H9 (cell line): ENCODE measurements at regions not wholly inside any gene's neighbourhood (a gene's known extent, or its start where the extent isn't known, plus 50 kb on each side); places are given as distances from the start of the nearest gene placed in this dataset.

Source experiments
- DNase-seq: peaks from one replicate; pipeline ENCODE4 v3.0.0-alpha.2; 2017
- H2AFZ ChIP-seq: one replicate; pipeline ENCODE4 v1.6.1; 2013; ENCODE audit warnings: mild to moderate bottlenecking, low read length, control low read depth, moderate library complexity
- H2AK5ac ChIP-seq: 2 replicates; pipeline ENCODE4 v1.6.1; 2013; ENCODE audit warnings: low read length, control low read depth, mixed read lengths; ENCODE audit not compliant: insufficient read length
- H2BK120ac ChIP-seq: one replicate; pipeline ENCODE4 v1.6.1; 2013; ENCODE audit warnings: low read depth, mild to moderate bottlenecking, low read length, control low read depth, inconsistent platforms; ENCODE audit not compliant: poor library complexity, severe bottlenecking
- H2BK12ac ChIP-seq: 2 replicates; pipeline ENCODE4 v1.6.1; 2013; ENCODE audit warnings: low read length, control low read depth, mixed read lengths, low read depth; ENCODE audit not compliant: insufficient read length
- H2BK15ac ChIP-seq: 2 replicates; pipeline ENCODE4 v1.6.1; 2013; ENCODE audit warnings: low read depth, low read length, control low read depth
- H2BK20ac ChIP-seq: one replicate; pipeline ENCODE4 v1.6.1; 2013; ENCODE audit warnings: low read depth, mild to moderate bottlenecking, low read length, control low read depth, inconsistent platforms; ENCODE audit not compliant: poor library complexity, severe bottlenecking
- H2BK5ac ChIP-seq: 2 replicates; pipeline ENCODE4 v1.6.1; 2013; ENCODE audit warnings: low read length, control low read depth, mixed read lengths; ENCODE audit not compliant: insufficient read length
- H3K14ac ChIP-seq: 2 replicates; pipeline ENCODE4 v1.6.1; 2013; ENCODE audit warnings: low read length, control low read depth; ENCODE audit not compliant: insufficient read depth
- H3K18ac ChIP-seq: 2 replicates; pipeline ENCODE4 v1.6.1; 2013; ENCODE audit warnings: low read depth, mild to moderate bottlenecking, mixed read lengths, low read length, control low read depth; ENCODE audit not compliant: insufficient read length
- H3K23ac ChIP-seq: 2 replicates; pipeline ENCODE4 v1.6.1; 2013; ENCODE audit warnings: low read length, control low read depth, mixed read lengths, low read depth; ENCODE audit not compliant: insufficient read length
- H3K23me2 ChIP-seq: 2 replicates; pipeline ENCODE4 v1.6.1; 2013; ENCODE audit warnings: low read depth, mild to moderate bottlenecking, mixed read lengths, low read length, control low read depth; ENCODE audit not compliant: insufficient read length, poor library complexity, severe bottlenecking
- H3K27ac ChIP-seq: 2 replicates; pipeline ENCODE4 v1.5.1; 2013; ENCODE audit warnings: low read length, control low read depth, mixed read lengths, low read depth; ENCODE audit not compliant: insufficient read length
- H3K27me3 ChIP-seq: 2 replicates; pipeline ENCODE4 v1.6.1; 2013; ENCODE audit warnings: low read length, control low read depth, inconsistent platforms; ENCODE audit not compliant: insufficient read depth
- H3K4ac ChIP-seq: 2 replicates; pipeline ENCODE4 v1.6.1; 2013; ENCODE audit warnings: low read depth, mild to moderate bottlenecking, control low read depth, inconsistent platforms, low read length, moderate library complexity
- H3K4me1 ChIP-seq: 2 replicates; pipeline ENCODE4 v1.6.1; 2013; ENCODE audit warnings: low read length, control low read depth, inconsistent platforms; ENCODE audit not compliant: insufficient read depth
- H3K4me2 ChIP-seq: 2 replicates; pipeline ENCODE4 v1.6.1; 2013; ENCODE audit warnings: low read length, control low read depth, mixed read lengths; ENCODE audit not compliant: insufficient read length, insufficient read depth
- H3K56ac ChIP-seq: 2 replicates; pipeline ENCODE4 v1.6.1; 2013; ENCODE audit warnings: low read depth, mild to moderate bottlenecking, mixed read lengths, low read length, control low read depth; ENCODE audit not compliant: insufficient read length
- H3K79me1 ChIP-seq: 2 replicates; pipeline ENCODE4 v1.6.1; 2013; ENCODE audit warnings: low read depth, mild to moderate bottlenecking, moderate library complexity, low read length, control low read depth, inconsistent platforms; ENCODE audit not compliant: insufficient read depth, poor library complexity, severe bottlenecking
- H3K79me2 ChIP-seq: 2 replicates; pipeline ENCODE4 v1.6.1; 2013; ENCODE audit warnings: low read length, control low read depth, inconsistent platforms; ENCODE audit not compliant: insufficient read depth
- H3K9ac ChIP-seq: 2 replicates; pipeline ENCODE4 v1.6.1; 2013; ENCODE audit warnings: low read length, control low read depth, mixed read lengths; ENCODE audit not compliant: insufficient read length; ENCODE audit errors: extremely low read depth
- H3K9me3 ChIP-seq: one replicate; pipeline ENCODE4 v1.6.1; 2013; ENCODE audit warnings: low read depth, low read length, inconsistent platforms; ENCODE audit not compliant: control insufficient read depth
- H3T11ph ChIP-seq: one replicate; pipeline ENCODE4 v1.6.1; 2013; ENCODE audit warnings: mild to moderate bottlenecking, low read length, control low read depth, inconsistent platforms
- H4K20me1 ChIP-seq: one replicate; pipeline ENCODE4 v1.6.1; 2013; ENCODE audit not compliant: control insufficient read depth, insufficient read length, insufficient read depth
- H4K5ac ChIP-seq: 2 replicates; pipeline ENCODE4 v1.6.1; 2013; ENCODE audit warnings: low read depth, mild to moderate bottlenecking, mixed read lengths, low read length, control low read depth; ENCODE audit not compliant: insufficient read length
- H4K8ac ChIP-seq: replicated peaks from 2 replicates; pipeline ENCODE4 v1.6.1; 2013; ENCODE audit warnings: low read length, control low read depth, mixed read lengths, low read depth; ENCODE audit not compliant: insufficient read length
- H4K91ac ChIP-seq: 2 replicates; pipeline ENCODE4 v1.6.1; 2013; ENCODE audit warnings: low read depth, mild to moderate bottlenecking, moderate library complexity, mixed read lengths, low read length, control low read depth; ENCODE audit not compliant: insufficient read length
- H3K27ac Mint-ChIP-seq, 3 experiments: 2 replicates in 2 of 3; 3 replicates in 1 of 3; pipeline ENCODE4 v1.8.0; 2020 to 2021; ENCODE audit warnings: mixed read lengths in 3 of 3, mild to moderate bottlenecking in 1 of 3, moderate library complexity in 1 of 3
- H3K27me3 Mint-ChIP-seq: 2 replicates; pipeline ENCODE4 v1.8.0; 2021; ENCODE audit warnings: low read depth, mild to moderate bottlenecking, moderate library complexity, mixed read lengths
- H3K36me3 Mint-ChIP-seq, 3 experiments: 2 replicates in 2 of 3; 3 replicates in 1 of 3; pipeline ENCODE4 v1.8.0; 2020 to 2021; ENCODE audit warnings: low read depth in 3 of 3, mixed read lengths in 3 of 3; ENCODE audit not compliant: insufficient read depth in 1 of 3
- H3K4me1 Mint-ChIP-seq, 2 experiments: 2 replicates each; pipeline ENCODE4 v1.8.0; 2020; ENCODE audit warnings: mixed read lengths in 2 of 2
- H3K4me3 Mint-ChIP-seq, 2 experiments: 2 replicates in 1 of 2; 3 replicates in 1 of 2; pipeline ENCODE4 v1.8.0; 2020 to 2021; ENCODE audit warnings: mild to moderate bottlenecking in 2 of 2, mixed read lengths in 2 of 2, moderate library complexity in 1 of 2
- H3K9me3 Mint-ChIP-seq, 2 experiments: 2 replicates in 1 of 2; 3 replicates in 1 of 2; pipeline ENCODE4 v1.8.0; 2020; ENCODE audit warnings: mild to moderate bottlenecking in 2 of 2, mixed read lengths in 2 of 2, moderate library complexity in 1 of 2
- CTCF ChIP-seq: fragments of 200-600 bp; sonication (generic); conservative IDR thresholded peaks from 3 replicates; pipeline ENCODE4 v1.8.0; 2021; ENCODE audit warnings: antibody characterized with exemption, mild to moderate bottlenecking
- WGBS: extraction: QIAGEN DNeasy Blood & Tissue Kit; methylation state at CpG from one replicate; pipeline ENCODE4 v1.1.7; 2013; ENCODE audit warnings: missing lambda C conversion rate, low lambda C conversion rate, mixed read lengths; ENCODE audit not compliant: insufficient read length; ENCODE audit errors: extremely low coverage; 5-methylcytosine and 5-hydroxymethylcytosine counted together

- H3K27me3 Mint-ChIP-seq, result peaks cover 8% of the 10 kb centered on the region
- H2BK5ac ChIP-seq, result no peak overlapping the region
- no peak overlapping the region for H4K5ac ChIP-seq
- H3K27ac ChIP-seq, result no peak overlapping the region
- H3T11ph ChIP-seq, result no peak overlapping the region
- no peak overlapping the region for H2BK20ac ChIP-seq
- H4K8ac ChIP-seq, result no peak overlapping the region
- no peaks in the 10 kb centered on the region for H4K20me1 ChIP-seq
- no peak overlapping the region for H2BK12ac ChIP-seq
- WGBS, result no CpG with 5 or more reads among the region's 6 CpGs
- no peak for TF ChIP-seq CTCF
- no peak overlapping the region for H4K91ac ChIP-seq
- H3K27ac Mint-ChIP-seq, result no peak overlapping the region; a peak in 2 of 7 replicates
- DNase-seq, result no peak
- H3K56ac ChIP-seq, result no peak overlapping the region
- H3K14ac ChIP-seq, result no peak overlapping the region
- no peaks in the 10 kb centered on the region for H3K79me1 ChIP-seq
- H3K9me3 ChIP-seq, result peaks cover 7% of the 10 kb centered on the region
- no peak overlapping the region for H2BK15ac ChIP-seq
- H3K23me2 ChIP-seq, result no peaks in the 10 kb centered on the region
- H2BK120ac ChIP-seq, result no peak overlapping the region
- H3K9ac ChIP-seq, result no peak overlapping the region
- no peak overlapping the region for H3K23ac ChIP-seq
- H3K4me1 Mint-ChIP-seq, result peaks cover 0 to 5% of the 10 kb centered on the region in 2 experiments; a peak in 2 of 4 replicates
- H3K4me2 ChIP-seq, result no peak overlapping the region
- H3K18ac ChIP-seq, result no peak overlapping the region
- H3K79me2 ChIP-seq, result no peaks in the 10 kb centered on the region
- H3K4me1 ChIP-seq, result no peaks in the 10 kb centered on the region
- no peak overlapping the region for H2AK5ac ChIP-seq
- H3K4me3 Mint-ChIP-seq, result no peak overlapping the region
- peaks cover 29 to 31% of the 10 kb centered on the region in 2 experiments for H3K9me3 Mint-ChIP-seq
- H2AFZ ChIP-seq, result no peak overlapping the region
- H3K27me3 ChIP-seq, result no peaks in the 10 kb centered on the region
- H3K36me3 Mint-ChIP-seq, result peaks cover 10 to 16% (median 14%) of the 10 kb centered on the region in 3 experiments
- H3K4ac ChIP-seq, result no peak overlapping the region
Measured at GRCh38 chr7:67470256-67470751, 473.7 kb downstream of the TYW1 start.
